Neural cell (in vitro differentiated cells): ENCODE measurements at regions not wholly inside any gene's neighbourhood (a gene's known extent, or its start where the extent isn't known, plus 50 kb on each side); places are given as distances from the start of the nearest gene placed in this dataset.

Experiments
- H2AFZ ChIP-seq: fragments of 200-600, 300-800 bp; sonication (generic), shearing (Covaris generic); 2 replicates; pipeline ENCODE4 v1.6.0; 2014; ENCODE audit warnings: low read depth, mild to moderate bottlenecking, antibody characterized with exemption, low read length, moderate library complexity
- H3F3A ChIP-seq: fragments of 200-600 bp; shearing (Covaris generic); 2 replicates; pipeline ENCODE4 v1.6.1; 2016; ENCODE audit warnings: mild to moderate bottlenecking, moderate library complexity, mixed read lengths, antibody characterized with exemption, low read length; ENCODE audit not compliant: insufficient read depth, poor library complexity, severe bottlenecking
- H3K27ac ChIP-seq: fragments of 200-600, 300-800 bp; sonication (generic), shearing (Covaris generic); 2 replicates; pipeline ENCODE4 v1.5.1; 2014; ENCODE audit warnings: mild to moderate bottlenecking, low read length, moderate library complexity
- H3K27me3 ChIP-seq: fragments of 300-800, 200-600 bp; sonication (generic), shearing (Covaris generic); 2 replicates; pipeline ENCODE4 v1.6.0; 2014; ENCODE audit warnings: mild to moderate bottlenecking, low read depth, low read length, moderate library complexity; ENCODE audit not compliant: insufficient read depth
- H3K36me3 ChIP-seq: fragments of 300-800, 200-600 bp; sonication (generic), shearing (Covaris generic); 2 replicates; pipeline ENCODE4 v1.5.1; 2014; ENCODE audit warnings: mild to moderate bottlenecking, antibody characterized with exemption, low read length, moderate library complexity; ENCODE audit not compliant: insufficient read depth
- H3K4me2 ChIP-seq: fragments of 300-800, 200-600 bp; sonication (generic), shearing (Covaris generic); 2 replicates; pipeline ENCODE4 v1.6.0; 2014; ENCODE audit warnings: mild to moderate bottlenecking, low read length
- H3K4me3 ChIP-seq: fragments of 300-800, 200-600 bp; sonication (generic), shearing (Covaris generic); 2 replicates; pipeline ENCODE4 v1.5.1; 2014; ENCODE audit warnings: mild to moderate bottlenecking, low read length, moderate library complexity
- H3K79me2 ChIP-seq: fragments of 200-600 bp; shearing (Covaris generic); replicated peaks from 2 replicates; pipeline ENCODE4 v1.6.0; 2014; ENCODE audit warnings: mild to moderate bottlenecking, low read length, moderate library complexity; ENCODE audit not compliant: insufficient read depth
- H3K9ac ChIP-seq: fragments of 300-800, 200-600 bp; sonication (generic), shearing (Covaris generic); 2 replicates; pipeline ENCODE4 v1.6.1; 2016; ENCODE audit warnings: mild to moderate bottlenecking, low read length, mixed read lengths
- H3K9me2 ChIP-seq: fragments of 200-600 bp; shearing (Covaris generic); 2 replicates; pipeline ENCODE4 v1.6.1; 2016; ENCODE audit warnings: mild to moderate bottlenecking, low read length, mixed read lengths; ENCODE audit not compliant: insufficient read depth
- H3K9me3 ChIP-seq: fragments of 200-600, 300-800 bp; sonication (generic), shearing (Covaris generic); 2 replicates; pipeline ENCODE4 v1.6.1; 2016; ENCODE audit warnings: mild to moderate bottlenecking, mixed run types, low read length, moderate library complexity, mixed read lengths
- H4K20me1 ChIP-seq: fragments of 200-600 bp; shearing (Covaris generic); 2 replicates; pipeline ENCODE4 v1.6.1; 2016; ENCODE audit warnings: mild to moderate bottlenecking, mixed run types; ENCODE audit not compliant: insufficient read depth
- CTCF ChIP-seq: fragments of 450-650 bp; IDR thresholded peaks from 2 replicates; pipeline ENCODE4 v1.5.1; 2014; ENCODE audit warnings: antibody characterized with exemption, mild to moderate bottlenecking, moderate library complexity; ENCODE audit not compliant: poor library complexity, severe bottlenecking
- EP300 ChIP-seq: fragments of 450-650 bp; conservative IDR thresholded peaks from 2 replicates; pipeline ENCODE4 v1.6.1; 2014; ENCODE audit warnings: antibody characterized with exemption, mild to moderate bottlenecking, moderate library complexity; ENCODE audit not compliant: poor library complexity, severe bottlenecking
- EZH2 ChIP-seq: fragments of 200-600, 300-800 bp; shearing (Covaris generic), sonication (generic); IDR thresholded peaks from 2 replicates; pipeline ENCODE4 v1.6.1; 2014; ENCODE audit warnings: antibody characterized with exemption, low read length, borderline replicate concordance, mild to moderate bottlenecking; ENCODE audit not compliant: insufficient read depth, poor library complexity, severe bottlenecking
- MXI1 ChIP-seq: fragments of 450-650 bp; conservative IDR thresholded peaks from 2 replicates; pipeline ENCODE4 v1.6.1; 2014; ENCODE audit warnings: antibody characterized with exemption, mild to moderate bottlenecking; ENCODE audit not compliant: poor library complexity, severe bottlenecking
- POLR2AphosphoS5 ChIP-seq: IDR thresholded peaks from 2 replicates; pipeline ENCODE4 v1.6.1; 2012
- RAD21 ChIP-seq: fragments of 450-650 bp; conservative IDR thresholded peaks from 2 replicates; pipeline ENCODE4 v1.6.1; 2014; ENCODE audit warnings: antibody characterized with exemption, mild to moderate bottlenecking, moderate library complexity
- REST ChIP-seq: IDR thresholded peaks from 2 replicates; pipeline ENCODE4 v1.6.1; 2012; ENCODE audit warnings: borderline replicate concordance
- SMC3 ChIP-seq: fragments of 450-650 bp; conservative IDR thresholded peaks from 2 replicates; pipeline ENCODE4 v1.6.1; 2014; ENCODE audit warnings: antibody characterized with exemption, mild to moderate bottlenecking, moderate library complexity; ENCODE audit not compliant: poor library complexity
- TAF1 ChIP-seq: IDR thresholded peaks from 2 replicates; pipeline ENCODE4 v1.6.1; 2012; ENCODE audit warnings: low read depth

- H3K4me3 ChIP-seq = no peak overlapping the region
- TF ChIP-seq EP300 = no peak
- TF ChIP-seq CTCF = no peak
- TF ChIP-seq REST = no peak
- no peak for TF ChIP-seq RAD21
- no peak for TF ChIP-seq MXI1
- no peak for TF ChIP-seq POLR2AphosphoS5
- no peak for TF ChIP-seq EZH2
- TF ChIP-seq SMC3 = no peak
- no peak for TF ChIP-seq TAF1
- H3K9ac ChIP-seq = no peak overlapping the region
- no peak overlapping the region for H3K4me2 ChIP-seq
- no peak overlapping the region for H2AFZ ChIP-seq
- H3K27ac ChIP-seq = no peak overlapping the region
- no peaks in the 10 kb centered on the region for H3K27me3 ChIP-seq
- no peaks in the 10 kb centered on the region for H3K9me2 ChIP-seq
- no peaks in the 10 kb centered on the region for H4K20me1 ChIP-seq
- no peaks in the 10 kb centered on the region for H3K79me2 ChIP-seq
- H3F3A ChIP-seq = no peaks in the 10 kb centered on the region
- no peaks in the 10 kb centered on the region for H3K36me3 ChIP-seq
- H3K9me3 ChIP-seq = no peaks in the 10 kb centered on the region
These were observed 2086.5 kb upstream of the TENM3 start for GRCh38 chr4:180156684-180157083.

- Histone ChIP-seq H3K79me2 (no peaks in the 10 kb centered on the region), H3K36me3 (no peaks in the 10 kb centered on the region), H4K20me1 (no peaks in the 10 kb centered on the region), H3K4me3 (peak overlapping the region; percentile 21), H3F3A (no peaks in the 10 kb centered on the region), H3K27me3 (no peaks in the 10 kb centered on the region), H3K27ac (peak overlapping the region; percentile 68), H3K9me3 (no peaks in the 10 kb centered on the region), H3K9me2 (no peaks in the 10 kb centered on the region), H3K4me2 (peak overlapping the region; percentile 29), H3K9ac (no peak overlapping the region), H2AFZ (no peak overlapping the region)
- no peak for TF ChIP-seq EZH2
- no peak for TF ChIP-seq CTCF
- no peak for TF ChIP-seq SMC3
- no peak for TF ChIP-seq MXI1
- TF ChIP-seq REST = peak; percentile 45
- TF ChIP-seq POLR2AphosphoS5 = peak; percentile 70
- peak; percentile 93 for TF ChIP-seq EP300
- TF ChIP-seq TAF1 = no peak
- no peak for TF ChIP-seq RAD21
These were observed 2082.8 kb upstream of the TENM3 start for GRCh38 chr4:180160195-180160983.
